ENCODE measurements at regions not wholly inside any gene's neighbourhood (a gene's known extent, or its start where the extent isn't known, plus 50 kb on each side); places are given as distances from the start of the nearest gene placed in this dataset.

DNA sequence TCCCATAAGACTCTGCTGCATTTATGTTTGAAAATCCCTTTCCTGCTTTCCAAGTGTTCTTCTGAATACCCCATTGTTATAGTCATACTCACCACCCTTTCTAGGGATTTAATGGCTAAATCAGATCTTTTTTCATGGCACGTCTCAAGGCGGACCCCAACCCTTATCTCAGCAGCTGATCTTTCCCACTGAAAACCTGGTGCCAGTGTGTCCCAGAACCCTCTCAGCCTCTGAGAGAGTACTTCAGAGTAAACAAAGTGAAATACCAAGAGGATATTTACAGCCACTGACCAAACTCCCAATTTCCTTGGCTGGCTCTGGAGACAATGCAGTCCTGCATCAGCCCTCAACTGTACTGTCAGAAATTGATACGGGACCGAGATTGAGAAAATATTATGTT, 101.7 kb downstream of the TMEM100 start:
- intact Hi-C loops (cut with micrococcal nuclease), result no loop called here
- H3K27me3 ChIP-seq (ENCODE audit: control insufficient read depth in 2 of 2, insufficient read depth in 2 of 2, low read length in 2 of 2), result peaks cover 2 to 4% of the 10 kb centered on the region in 2 donors
- H3K79me2 ChIP-seq (ENCODE audit: insufficient read depth, low read length), result no peaks in the 10 kb centered on the region
- no peak for DNase-seq
- H3K4me2 ChIP-seq (replicated peaks; ENCODE audit: extremely low read depth, low read length, poor library complexity, severe bottlenecking), result no peak overlapping the region
- peaks cover 6% of the 10 kb centered on the region for H3K4me1 Mint-ChIP-seq
- no peak overlapping the region for H3K4me3 ChIP-seq (replicated peaks in 1 of 3; ENCODE audit: low read depth in 2 of 3, low read length in 3 of 3)
- no peak overlapping the region for H2AFZ ChIP-seq (ENCODE audit: insufficient read depth, low read depth, low read length, poor library complexity, severe bottlenecking)
- no peaks in the 10 kb centered on the region for H3K36me3 ChIP-seq (replicated peaks in 1 of 2; ENCODE audit: control insufficient read depth in 1 of 2, insufficient read depth in 2 of 2, low read length in 2 of 2)
- H3K27ac Mint-ChIP-seq, result no peak overlapping the region
- 92% methylated on average over 2 of the region's 4 CpGs for WGBS (ENCODE audit: insufficient coverage)
- H3K27ac ChIP-seq (ENCODE audit: low read depth in 1 of 2, low read length in 2 of 2), result no peak overlapping the region
- H3K9me3 ChIP-seq (replicated peaks in 1 of 2; ENCODE audit: control insufficient read depth in 1 of 2, insufficient read depth in 1 of 2, low read length in 2 of 2), result no peaks in the 10 kb centered on the region
- H3K4me3 Mint-ChIP-seq, result no peak overlapping the region
- no peaks in the 10 kb centered on the region for H3K36me3 Mint-ChIP-seq
- no peak overlapping the region for H3K9ac ChIP-seq (ENCODE audit: insufficient read depth, low read length, poor library complexity, severe bottlenecking)
- no peaks in the 10 kb centered on the region for H3K4me1 ChIP-seq (ENCODE audit: control insufficient read depth in 1 of 2, insufficient read depth in 2 of 2, low read length in 2 of 2)
- TF ChIP-seq, protein P1, sequence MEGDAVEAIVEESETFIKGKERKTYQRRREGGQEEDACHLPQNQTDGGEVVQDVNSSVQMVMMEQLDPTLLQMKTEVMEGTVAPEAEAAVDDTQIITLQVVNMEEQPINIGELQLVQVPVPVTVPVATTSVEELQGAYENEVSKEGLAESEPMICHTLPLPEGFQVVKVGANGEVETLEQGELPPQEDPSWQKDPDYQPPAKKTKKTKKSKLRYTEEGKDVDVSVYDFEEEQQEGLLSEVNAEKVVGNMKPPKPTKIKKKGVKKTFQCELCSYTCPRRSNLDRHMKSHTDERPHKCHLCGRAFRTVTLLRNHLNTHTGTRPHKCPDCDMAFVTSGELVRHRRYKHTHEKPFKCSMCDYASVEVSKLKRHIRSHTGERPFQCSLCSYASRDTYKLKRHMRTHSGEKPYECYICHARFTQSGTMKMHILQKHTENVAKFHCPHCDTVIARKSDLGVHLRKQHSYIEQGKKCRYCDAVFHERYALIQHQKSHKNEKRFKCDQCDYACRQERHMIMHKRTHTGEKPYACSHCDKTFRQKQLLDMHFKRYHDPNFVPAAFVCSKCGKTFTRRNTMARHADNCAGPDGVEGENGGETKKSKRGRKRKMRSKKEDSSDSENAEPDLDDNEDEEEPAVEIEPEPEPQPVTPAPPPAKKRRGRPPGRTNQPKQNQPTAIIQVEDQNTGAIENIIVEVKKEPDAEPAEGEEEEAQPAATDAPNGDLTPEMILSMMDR (IDR thresholded peaks at IDR 0.05), result no peak
- H3K9me3 Mint-ChIP-seq, result peaks cover 0 to 5% (median 0%) of the 10 kb centered on the region in 7 donors
- H3K27me3 Mint-ChIP-seq (ENCODE audit: low read depth in 3 of 3), result peaks cover 8 to 14% (median 9%) of the 10 kb centered on the region in 3 donors
- H4K20me1 ChIP-seq (ENCODE audit: insufficient read depth, low read length), result no peaks in the 10 kb centered on the region

DNA sequence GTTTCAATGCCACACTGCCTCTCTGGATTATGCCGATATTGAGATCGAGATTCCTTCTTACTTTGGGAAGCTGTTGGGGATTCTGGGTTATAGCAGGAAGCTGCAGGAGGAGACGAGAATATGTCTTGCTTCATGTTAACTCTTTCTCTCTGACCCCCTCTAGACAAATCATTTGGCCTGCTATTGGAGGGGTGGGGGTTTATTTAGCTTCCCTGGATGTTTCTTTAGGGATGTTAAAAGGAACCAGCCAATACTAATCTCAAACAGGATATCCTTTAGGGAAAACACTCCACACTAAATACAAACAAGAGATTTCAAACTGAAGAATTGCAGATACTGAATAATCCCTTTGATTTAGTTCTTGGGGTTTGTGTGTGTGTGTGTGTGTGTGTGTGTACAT, 102.6 kb downstream of the TMEM100 start:
- Mint-ChIP-seq H3K4me1 (peaks cover 3% of the 10 kb centered on the region), H3K27ac (no peak overlapping the region), H3K4me3 (no peak overlapping the region), H3K27me3 (ENCODE audit: low read depth in 3 of 3) (peaks cover 8 to 14% (median 9%) of the 10 kb centered on the region in 3 donors), H3K9me3 (peaks cover 0 to 5% (median 0%) of the 10 kb centered on the region in 7 donors), H3K36me3 (no peaks in the 10 kb centered on the region)
- no peak overlapping the region for H2AFZ ChIP-seq (ENCODE audit: insufficient read depth, low read depth, low read length, poor library complexity, severe bottlenecking)
- no peak for DNase-seq
- no peak overlapping the region for H3K4me2 ChIP-seq (replicated peaks; ENCODE audit: extremely low read depth, low read length, poor library complexity, severe bottlenecking)
- H3K4me3 ChIP-seq (replicated peaks in 1 of 3; ENCODE audit: low read depth in 2 of 3, low read length in 3 of 3), result no peak overlapping the region
- H3K36me3 ChIP-seq (replicated peaks in 1 of 2; ENCODE audit: control insufficient read depth in 1 of 2, insufficient read depth in 2 of 2, low read length in 2 of 2), result no peaks in the 10 kb centered on the region
- no peaks in the 10 kb centered on the region for H4K20me1 ChIP-seq (ENCODE audit: insufficient read depth, low read length)
- intact Hi-C loops (cut with micrococcal nuclease), result no loop called here
- no peaks in the 10 kb centered on the region for H3K9me3 ChIP-seq (replicated peaks in 1 of 2; ENCODE audit: control insufficient read depth in 1 of 2, insufficient read depth in 1 of 2, low read length in 2 of 2)
- H3K9ac ChIP-seq (ENCODE audit: insufficient read depth, low read length, poor library complexity, severe bottlenecking), result no peak overlapping the region
- H3K4me1 ChIP-seq (ENCODE audit: control insufficient read depth in 1 of 2, insufficient read depth in 2 of 2, low read length in 2 of 2), result no peaks in the 10 kb centered on the region
- H3K27ac ChIP-seq (ENCODE audit: low read depth in 1 of 2, low read length in 2 of 2), result no peak overlapping the region
- H3K27me3 ChIP-seq (ENCODE audit: control insufficient read depth in 2 of 2, insufficient read depth in 2 of 2, low read length in 2 of 2), result peaks cover 2 to 4% of the 10 kb centered on the region in 2 donors
- H3K79me2 ChIP-seq (ENCODE audit: insufficient read depth, low read length), result no peaks in the 10 kb centered on the region
- TF ChIP-seq, protein P1 (IDR thresholded peaks at IDR 0.05), result no peak
- WGBS (ENCODE audit: insufficient coverage), result no CpG with 5 or more reads among the region's 3 CpGs
